IMR-90 (cell line): ENCODE measurements at regions not wholly inside any gene's neighbourhood (a gene's known extent, or its start where the extent isn't known, plus 50 kb on each side); places are given as distances from the start of the nearest gene placed in this dataset.

ENCODE experiments used
- ATAC-seq: fragments of 200-7000 bp; cut with Tn5 transposase; 2 replicates; pipeline ENCODE4 v1.9.1; 2020; ENCODE audit warnings: low read depth, mild to moderate bottlenecking, moderate library complexity
- BruUV-seq: library from RNA; stranded (reverse); fragments of 400-500 nt; replicated peaks from 2 replicates; lab custom pipeline; 2021; lab: Mats Ljungman, UMichigan
- CTCF ChIA-PET: fragments of 300-600 bp; formaldehyde crosslinking; extraction: SDS; loops from one replicate; lab custom pipeline; 2021; ENCODE audit warnings: antibody characterized with exemption; lab: Yijun Ruan, JAX
- POLR2A ChIA-PET: fragments of 300-600 bp; sonication (Branson Sonifier 250); formaldehyde crosslinking; loops from one replicate; lab custom pipeline; 2022; ENCODE audit warnings: antibody characterized with exemption; ENCODE audit not compliant: unreplicated experiment; lab: Charles Lee
- DNase-seq: peaks from one replicate; pipeline ENCODE4 v3.0.0; 2013
- H2AFZ ChIP-seq: replicated peaks from 2 replicates; pipeline ENCODE3; 2013; ENCODE audit warnings: low read length, mild to moderate bottlenecking; ENCODE audit not compliant: poor library complexity
- H2AK5ac ChIP-seq: 2 replicates; pipeline ENCODE4 v1.6.1; 2013; ENCODE audit warnings: low read depth, low read length, inconsistent platforms
- H2AK9ac ChIP-seq: replicated peaks from 2 replicates; pipeline ENCODE3; 2013; ENCODE audit warnings: mild to moderate bottlenecking, low read depth, low read length, moderate library complexity; ENCODE audit not compliant: poor library complexity
- H2BK120ac ChIP-seq: 2 replicates; pipeline ENCODE4 v1.6.1; 2013; ENCODE audit warnings: low read depth, low read length, inconsistent platforms
- H2BK15ac ChIP-seq: 3 replicates; pipeline ENCODE4 v1.6.1; 2013; ENCODE audit warnings: low read depth, low read length, inconsistent platforms
- H2BK20ac ChIP-seq: 2 replicates; pipeline ENCODE4 v1.6.1; 2013; ENCODE audit warnings: low read depth, mild to moderate bottlenecking, inconsistent platforms, low read length, moderate library complexity
- H2BK5ac ChIP-seq: 2 replicates; pipeline ENCODE4 v1.6.1; 2013; ENCODE audit warnings: mild to moderate bottlenecking, low read depth, low read length, inconsistent platforms; ENCODE audit not compliant: poor library complexity, severe bottlenecking
- H3K14ac ChIP-seq: replicated peaks from 2 replicates; pipeline ENCODE4 v1.6.1; 2013; ENCODE audit warnings: low read depth, low read length, inconsistent platforms
- H3K18ac ChIP-seq: 2 replicates; pipeline ENCODE4 v1.6.1; 2013; ENCODE audit warnings: low read depth, low read length, control low read depth
- H3K23ac ChIP-seq: 2 replicates; pipeline ENCODE4 v1.6.1; 2013; ENCODE audit warnings: low read depth, low read length, inconsistent platforms
- H3K27ac ChIP-seq: 2 replicates; pipeline ENCODE4 v1.5.1; 2013; ENCODE audit warnings: mild to moderate bottlenecking, control low read depth, low read length; ENCODE audit not compliant: insufficient read depth
- H3K27me3 ChIP-seq: 2 replicates; pipeline ENCODE4 v1.6.1; 2013; ENCODE audit warnings: low read length; ENCODE audit not compliant: control insufficient read depth, insufficient read depth
- H3K36me3 ChIP-seq: 2 replicates; pipeline ENCODE4 v1.6.1; 2013; ENCODE audit warnings: low read length, mixed read lengths; ENCODE audit not compliant: control insufficient read depth, insufficient read depth
- H3K4ac ChIP-seq: 2 replicates; pipeline ENCODE4 v1.6.1; 2013; ENCODE audit warnings: low read depth, low read length, inconsistent platforms
- H3K4me1 ChIP-seq: 2 replicates; pipeline ENCODE4 v1.6.1; 2013; ENCODE audit warnings: low read length, mixed read lengths; ENCODE audit not compliant: control insufficient read depth, insufficient read depth
- H3K4me2 ChIP-seq: 2 replicates; pipeline ENCODE4 v1.6.1; 2013; ENCODE audit warnings: low read depth, mild to moderate bottlenecking, control low read depth, low read length, moderate library complexity
- H3K4me3 ChIP-seq: 2 replicates; pipeline ENCODE4 v1.5.1; 2013; ENCODE audit warnings: low read depth, mild to moderate bottlenecking, control low read depth, low read length, moderate library complexity; ENCODE audit not compliant: insufficient read depth
- H3K56ac ChIP-seq: 2 replicates; pipeline ENCODE4 v1.6.1; 2013; ENCODE audit warnings: low read length, inconsistent platforms; ENCODE audit not compliant: insufficient read depth; ENCODE audit errors: extremely low read depth
- H3K79me1 ChIP-seq, 2 experiments: 2 replicates each; pipeline ENCODE4 v1.6.1; 2013; ENCODE audit warnings: low read length in 2 of 2, inconsistent platforms in 1 of 2, low read depth in 1 of 2
- H3K9ac ChIP-seq: 2 replicates; pipeline ENCODE4 v1.6.1; 2013; ENCODE audit warnings: low read depth, low read length, control low read depth
- H3K9me1 ChIP-seq: 2 replicates; pipeline ENCODE4 v1.6.1; 2013; ENCODE audit warnings: low read length, inconsistent platforms; ENCODE audit not compliant: insufficient read depth
- H3K9me3 ChIP-seq: 2 replicates; pipeline ENCODE4 v1.6.1; 2013; ENCODE audit warnings: low read length; ENCODE audit not compliant: control insufficient read depth, insufficient read depth
- H4K20me1 ChIP-seq: 2 replicates; pipeline ENCODE4 v1.6.1; 2013; ENCODE audit warnings: low read length, inconsistent platforms; ENCODE audit not compliant: insufficient read depth
- H4K5ac ChIP-seq: 2 replicates; pipeline ENCODE4 v1.6.1; 2013; ENCODE audit warnings: mild to moderate bottlenecking, low read depth, low read length, control low read depth
- H4K8ac ChIP-seq, 2 experiments: 2 replicates each; pipeline ENCODE4 v1.6.1; 2013; ENCODE audit warnings: low read depth in 2 of 2, low read length in 2 of 2, control low read depth in 1 of 2, inconsistent platforms in 1 of 2
- H4K91ac ChIP-seq: 2 replicates; pipeline ENCODE4 v1.6.1; 2013; ENCODE audit warnings: low read depth, low read length, inconsistent platforms; ENCODE audit not compliant: insufficient read depth
- BHLHE40 ChIP-seq: fragments of 150-350 bp; IDR thresholded peaks from 2 replicates; pipeline ENCODE4 v1.6.1; 2016; ENCODE audit warnings: mild to moderate bottlenecking, low read depth, low read length
- CEBPB ChIP-seq: IDR thresholded peaks from 2 replicates; pipeline ENCODE4 v1.6.1; 2012; ENCODE audit warnings: low read depth, low read length, improper control_type of control experiment
- CHD1 ChIP-seq: IDR thresholded peaks from 2 replicates; pipeline ENCODE4 v1.6.1; 2012; ENCODE audit warnings: low read depth, low read length, improper control_type of control experiment
- CTCF ChIP-seq: conservative IDR thresholded peaks from 2 replicates; pipeline ENCODE4 v1.5.1; 2012; ENCODE audit warnings: mild to moderate bottlenecking, low read depth, low read length, improper control_type of control experiment
- FOS ChIP-seq: fragments of 150-350 bp; IDR thresholded peaks from 2 replicates; pipeline ENCODE4 v1.6.1; 2016; ENCODE audit warnings: low read depth, low read length
- MAZ ChIP-seq: IDR thresholded peaks from 2 replicates; pipeline ENCODE4 v1.6.1; 2012; ENCODE audit warnings: low read depth, mild to moderate bottlenecking, low read length, improper control_type of control experiment, moderate library complexity, borderline replicate concordance
- MXI1 ChIP-seq: IDR thresholded peaks from 2 replicates; pipeline ENCODE4 v1.6.1; 2012; ENCODE audit warnings: low read depth, mild to moderate bottlenecking, low read length, moderate library complexity, borderline replicate concordance
- NFE2L2 ChIP-seq: fragments of 150-350 bp; IDR thresholded peaks from 2 replicates; pipeline ENCODE4 v1.6.1; 2016; ENCODE audit warnings: low read depth, mild to moderate bottlenecking, low read length
- POLR2A ChIP-seq: IDR thresholded peaks from 2 replicates; pipeline ENCODE4 v1.6.1; 2012; ENCODE audit warnings: mild to moderate bottlenecking, low read depth, low read length
- RAD21 ChIP-seq: IDR thresholded peaks from 2 replicates; pipeline ENCODE4 v1.6.1; 2012; ENCODE audit warnings: low read length, improper control_type of control experiment
- RFX5 ChIP-seq: IDR thresholded peaks from 2 replicates; pipeline ENCODE4 v1.8.0; 2012; ENCODE audit warnings: low read depth, mild to moderate bottlenecking, low read length, moderate library complexity
- SMC3 ChIP-seq: fragments of 150-350 bp; IDR thresholded peaks from 2 replicates; pipeline ENCODE4 v1.6.1; 2016; ENCODE audit warnings: low read depth, mild to moderate bottlenecking, antibody characterized with exemption, low read length, moderate library complexity
- dilution Hi-C: fragments of 300-500 bp; cut with HindIII; formaldehyde crosslinking; loops from one replicate; pipeline ENCODE4 v1.14.3; 2018; ENCODE audit warnings: low sequenced_read_pairs; ENCODE audit not compliant: unreplicated experiment
- in situ Hi-C: fragments of 300-500 bp; cut with MboI; formaldehyde crosslinking; loops from 3 replicates; pipeline ENCODE4 v1.14.3; 2019; ENCODE audit warnings: low sequenced_read_pairs, inconsistent platforms, mixed read lengths
- intact Hi-C: fragments of 100-400 bp; cut with micrococcal nuclease; formaldehyde crosslinking; loops from 2 replicates; pipeline ENCODE4 v1.10.0; 2022

DNA sequence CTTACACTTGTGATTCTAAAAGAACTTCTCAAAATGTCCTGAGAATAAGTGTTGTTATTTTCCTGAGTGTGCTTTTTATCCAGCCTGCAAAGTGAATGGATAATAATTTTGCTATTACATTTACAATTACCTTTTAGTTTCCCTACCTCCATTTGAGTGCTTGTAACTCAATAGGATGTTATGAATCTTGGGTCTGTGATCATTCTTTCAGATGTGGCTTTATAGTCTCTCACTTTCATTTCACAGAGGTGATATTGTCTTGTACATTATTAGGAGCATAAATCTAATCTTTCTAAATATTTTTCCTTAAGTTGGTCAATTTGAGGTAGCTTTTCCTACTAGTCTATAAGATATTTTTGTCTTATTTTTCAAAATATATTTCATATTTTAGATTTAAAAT, 386.3 kb upstream of the EPHA6 start:
- ChIA-PET CTCF (no interaction called here), POLR2A (no interaction called here)
- Histone ChIP-seq H4K8ac (no peak overlapping the region), H2BK120ac (no peak overlapping the region), H2BK20ac (no peak overlapping the region), H3K79me1 (no peaks in the 10 kb centered on the region), H3K23ac (no peak overlapping the region), H4K20me1 (no peaks in the 10 kb centered on the region), H3K4ac (no peak overlapping the region), H3K4me1 (no peaks in the 10 kb centered on the region), H3K4me3 (no peak overlapping the region), H3K18ac (no peak overlapping the region), H2AFZ (no peak overlapping the region), H3K4me2 (no peak overlapping the region), H3K9ac (no peak overlapping the region), H2AK9ac (no peak overlapping the region), H3K14ac (no peak overlapping the region), H3K56ac (no peak overlapping the region), H3K9me1 (no peaks in the 10 kb centered on the region), H3K9me3 (peaks cover 3% of the 10 kb centered on the region; the same call in 1 of the 2 replicates), H4K5ac (no peak overlapping the region), H2AK5ac (no peak overlapping the region), H4K91ac (no peak overlapping the region), H2BK15ac (no peak overlapping the region), H2BK5ac (no peak overlapping the region), H3K27me3 (no peaks in the 10 kb centered on the region), H3K27ac (no peak overlapping the region), H3K36me3 (no peaks in the 10 kb centered on the region)
- BruUV-seq: no TSS peak
- in situ Hi-C loops: no loop called here
- ATAC-seq (no peak), DNase-seq (no peak)
- TF ChIP-seq POLR2A: no peak
- TF ChIP-seq CHD1: no peak
- TF ChIP-seq BHLHE40: no peak
- TF ChIP-seq RFX5: no peak
- no peak for TF ChIP-seq MXI1
- TF ChIP-seq SMC3: no peak
- no peak for TF ChIP-seq NFE2L2
- no peak for TF ChIP-seq MAZ
- no peak for TF ChIP-seq CEBPB
- no peak for TF ChIP-seq FOS
- no peak for TF ChIP-seq CTCF
- no peak for TF ChIP-seq RAD21
- dilution Hi-C loops: no loop called here
- intact Hi-C loops: no loop called here
